T47D (cell line): ENCODE measurements at regions not wholly inside any gene's neighbourhood (a gene's known extent, or its start where the extent isn't known, plus 50 kb on each side); places are given as distances from the start of the nearest gene placed in this dataset.
"Not testable (repeated sequence)": the region's sequence is repeated elsewhere in the genome, so short reads cannot be mapped to it uniquely, and the experiment has no call there.

Experiments
- DNase-seq, 2 experiments: peaks; one replicate each; pipeline versions ENCODE4 v3.0.0 to v3.0.0-alpha.2; 2011 to 2012; ENCODE audit warnings: low read depth in 1 of 2, low spot score in 1 of 2
- JUND ChIP-seq: IDR thresholded peaks from 2 replicates; pipeline ENCODE4 v1.6.1; 2012; ENCODE audit warnings: low read depth
- in situ Hi-C: cut with HindIII; loops from 2 replicates; pipeline ENCODE4 v1.10.0; 2016; ENCODE audit warnings: low sequenced_read_pairs, low pct_unique_long_range_greater_than_20kb

- in situ Hi-C loops: no loop called here
- TF ChIP-seq JUND: no peak
- DNase-seq: no peak
Observed at GRCh38 chr3:177441813-177442646, 244.7 kb upstream of the TBL1XR1 start.

- in situ Hi-C loops: no loop called here
- peak; percentile 98 for TF ChIP-seq JUND
- DNase-seq: peak; percentile 61 to 93
Observed at GRCh38 chr3:177443469-177443868, 246.2 kb upstream of the TBL1XR1 start.

GRCh38 chr3:177444696-177445095 is 247.4 kb upstream of the TBL1XR1 start:
- in situ Hi-C loops: no loop called here
- TF ChIP-seq JUND: no peak
- no peak for DNase-seq

GRCh38 chr3:177445549-177445948 is 248.3 kb upstream of the TBL1XR1 start:
- in situ Hi-C loops: no loop called here
- no peak for DNase-seq
- TF ChIP-seq JUND: no peak

GRCh38 chr3:177446165-177446601 is 248.9 kb upstream of the TBL1XR1 start:
- DNase-seq: no peak
- no peak for TF ChIP-seq JUND
- in situ Hi-C loops: no loop called here

- peak; percentile 54 to 94 for DNase-seq
- no peak for TF ChIP-seq JUND
- in situ Hi-C loops: no loop called here
Observed at GRCh38 chr3:177447938-177448337, 250.7 kb upstream of the TBL1XR1 start.

GRCh38 chr3:177448987-177449359 is 251.7 kb upstream of the TBL1XR1 start:
- TF ChIP-seq JUND: no peak
- no peak for DNase-seq
- in situ Hi-C loops: no loop called here

GRCh38 chr3:177449360-177450006 is 252.2 kb upstream of the TBL1XR1 start:
- no peak for TF ChIP-seq JUND
- peak in 1 of 2 experiments; percentile 93 for DNase-seq
- in situ Hi-C loops: no loop called here

- peak in 1 of 2 experiments; percentile 36 for DNase-seq
- in situ Hi-C loops: no loop called here
- no peak for TF ChIP-seq JUND
Observed at GRCh38 chr3:177451301-177451750, 254.0 kb upstream of the TBL1XR1 start.

- peak; percentile 21; the same call in 1 of the 2 replicates for TF ChIP-seq JUND
- in situ Hi-C loops: no loop called here
- peak; percentile 28 to 90 for DNase-seq
Observed at GRCh38 chr3:177451864-177452830, 254.9 kb upstream of the TBL1XR1 start.

GRCh38 chr3:177452831-177453450 is 255.7 kb upstream of the TBL1XR1 start:
- in situ Hi-C loops: no loop called here
- no peak for TF ChIP-seq JUND
- DNase-seq: no peak

GRCh38 chr3:177453451-177453844 is 256.2 kb upstream of the TBL1XR1 start:
- TF ChIP-seq JUND: no peak
- DNase-seq: no peak
- in situ Hi-C loops: no loop called here

- in situ Hi-C loops, DNase-seq: not testable (repeated sequence)
Observed at GRCh38 chr3:177457204-177457603, 259.9 kb upstream of the TBL1XR1 start.
